GM23338 (cell line): ENCODE measurements at regions not wholly inside any gene's neighbourhood (a gene's known extent, or its start where the extent isn't known, plus 50 kb on each side); places are given as distances from the start of the nearest gene placed in this dataset.

Source experiments
- ATAC-seq: fragments of 200-7000 bp; cut with Tn5 transposase; 3 replicates; pipeline ENCODE4 v1.9.1; 2020
- DNase-seq: peaks from one replicate; pipeline ENCODE4 v3.0.0-alpha.2; 2015; ENCODE audit warnings: low spot score
- H2AFZ ChIP-seq: fragments of 200-600 bp; sonication (generic); 2 replicates; pipeline ENCODE4 v1.8.0; 2016; ENCODE audit warnings: antibody characterized with exemption, mild to moderate bottlenecking, moderate library complexity
- H3F3A ChIP-seq: fragments of 200-600 bp; sonication (generic); replicated peaks from 2 replicates; pipeline ENCODE4 v1.8.0; 2017; ENCODE audit warnings: antibody characterized with exemption, mixed run types, low read depth
- H3K27ac ChIP-seq: fragments of 200-600 bp; sonication (generic); 2 replicates; pipeline ENCODE4 v1.6.1; 2016; ENCODE audit warnings: low read depth
- H3K27me3 ChIP-seq: fragments of 200-600 bp; sonication (generic); 2 replicates; pipeline ENCODE4 v1.8.0; 2016; ENCODE audit warnings: mild to moderate bottlenecking, mixed run types, moderate library complexity; ENCODE audit not compliant: insufficient read depth
- H3K36me3 ChIP-seq: fragments of 200-600 bp; sonication (generic); 2 replicates; pipeline ENCODE4 v1.8.0; 2016; ENCODE audit warnings: mild to moderate bottlenecking; ENCODE audit not compliant: insufficient read depth
- H3K4me1 ChIP-seq: fragments of 200-600 bp; sonication (generic); 2 replicates; pipeline ENCODE4 v1.8.0; 2016; ENCODE audit warnings: mild to moderate bottlenecking, moderate library complexity; ENCODE audit not compliant: insufficient read depth
- H3K4me2 ChIP-seq: fragments of 200-600 bp; sonication (generic); 2 replicates; pipeline ENCODE4 v1.7.1; 2017; ENCODE audit warnings: mixed run types
- H3K4me3 ChIP-seq: fragments of 200-600 bp; sonication (generic); 2 replicates; pipeline ENCODE4 v1.6.1; 2016; ENCODE audit warnings: mixed run types
- H3K79me2 ChIP-seq: fragments of 200-600 bp; sonication (generic); replicated peaks from 2 replicates; pipeline ENCODE4 v1.8.0; 2017; ENCODE audit warnings: mild to moderate bottlenecking; ENCODE audit not compliant: insufficient read depth
- H3K9me2 ChIP-seq: fragments of 200-600 bp; sonication (generic); 2 replicates; pipeline ENCODE4 v1.8.0; 2017; ENCODE audit not compliant: insufficient read depth
- H4K20me1 ChIP-seq: fragments of 200-600 bp; sonication (generic); replicated peaks from 2 replicates; pipeline ENCODE4 v1.8.0; 2017; ENCODE audit warnings: mild to moderate bottlenecking; ENCODE audit not compliant: insufficient read depth
- H3K27ac Mint-ChIP-seq: 2 replicates; pipeline ENCODE4 v1.8.0; 2020; ENCODE audit warnings: inconsistent platforms, mild to moderate bottlenecking, moderate library complexity, mixed read lengths
- H3K27me3 Mint-ChIP-seq: 3 replicates; pipeline ENCODE4 v1.8.0; 2022; ENCODE audit warnings: low read depth, mild to moderate bottlenecking, moderate library complexity, mixed read lengths, inconsistent platforms; ENCODE audit not compliant: insufficient read depth, poor library complexity
- H3K36me3 Mint-ChIP-seq: 3 replicates; pipeline ENCODE4 v1.8.0; 2021; ENCODE audit warnings: low read depth, mild to moderate bottlenecking, inconsistent platforms, moderate library complexity, mixed read lengths
- H3K4me1 Mint-ChIP-seq: 3 replicates; pipeline ENCODE4 v1.8.0; 2020; ENCODE audit warnings: mild to moderate bottlenecking, inconsistent platforms, mixed read lengths
- H3K4me3 Mint-ChIP-seq: 3 replicates; pipeline ENCODE4 v1.8.0; 2021; ENCODE audit warnings: moderate library complexity, mild to moderate bottlenecking, inconsistent platforms, mixed read lengths
- H3K9me3 Mint-ChIP-seq: 3 replicates; pipeline ENCODE4 v1.8.0; 2020; ENCODE audit warnings: moderate library complexity, mild to moderate bottlenecking, inconsistent platforms, mixed read lengths
- CREB1 ChIP-seq: fragments of 250-450 bp; sonication (Bioruptor Pico); IDR thresholded peaks from 2 replicates; pipeline ENCODE4 v1.5.0; 2020; ENCODE audit warnings: low read depth, mild to moderate bottlenecking, moderate library complexity
- CTCF ChIP-seq, 2 experiments: fragments of 200-600 bp in 1 of 2; sonication (generic) in 1 of 2; conservative IDR thresholded peaks; 2 replicates each; pipeline versions ENCODE4 v1.5.1 to v1.6.1; 2016 to 2017; ENCODE audit warnings: antibody characterized with exemption in 2 of 2, low read depth in 2 of 2, mild to moderate bottlenecking in 2 of 2, moderate library complexity in 1 of 2
- ETS1 ChIP-seq: IDR thresholded peaks from 2 replicates; pipeline ENCODE4 v1.6.1; 2016; ENCODE audit warnings: antibody characterized with exemption
- EZH2 ChIP-seq: fragments of 200-600 bp; sonication (generic); IDR thresholded peaks from one replicate; pipeline ENCODE4 v1.8.0; 2017; ENCODE audit warnings: antibody characterized with exemption, mild to moderate bottlenecking, low read depth; ENCODE audit not compliant: unreplicated experiment
- EZH2phosphoT487 ChIP-seq: fragments of 200-600 bp; sonication (generic); IDR thresholded peaks from one replicate; pipeline ENCODE4 v1.8.1; 2018; ENCODE audit warnings: antibody characterized with exemption; ENCODE audit not compliant: unreplicated experiment
- JUNB ChIP-seq: IDR thresholded peaks from one replicate; pipeline ENCODE4 v1.6.1; 2016; ENCODE audit warnings: antibody characterized with exemption; ENCODE audit not compliant: unreplicated experiment
- NANOG ChIP-seq: IDR thresholded peaks from 2 replicates; pipeline ENCODE4 v1.6.1; 2016; ENCODE audit warnings: antibody characterized with exemption, borderline replicate concordance
- POLR2AphosphoS5 ChIP-seq: IDR thresholded peaks from 2 replicates; pipeline ENCODE4 v1.6.1; 2016; ENCODE audit warnings: antibody characterized with exemption, low read depth
- REST ChIP-seq: IDR thresholded peaks from one replicate; pipeline ENCODE4 v1.6.1; 2018; ENCODE audit warnings: antibody characterized with exemption; ENCODE audit not compliant: unreplicated experiment
- STAT1 ChIP-seq: IDR thresholded peaks from one replicate; pipeline ENCODE4 v1.6.1; 2016; ENCODE audit warnings: antibody characterized with exemption; ENCODE audit not compliant: unreplicated experiment
- ZNF114 ChIP-seq: fragments of 250-450 bp; sonication (Bioruptor Pico); IDR thresholded peaks from 2 replicates; pipeline ENCODE4 v1.5.0; 2020; ENCODE audit warnings: mild to moderate bottlenecking, moderate library complexity
- ZNF331 ChIP-seq: fragments of 250-450 bp; sonication (Bioruptor Pico); IDR thresholded peaks from 2 replicates; pipeline ENCODE4 v1.5.0; 2020; ENCODE audit warnings: low read depth, mild to moderate bottlenecking, moderate library complexity
- ZNF462 ChIP-seq: fragments of 250-450 bp; sonication (Bioruptor Pico); IDR thresholded peaks from 2 replicates; pipeline ENCODE4 v1.5.0; 2020; ENCODE audit warnings: mild to moderate bottlenecking, moderate library complexity

- H3K4me3 Mint-ChIP-seq: no peak overlapping the region
- Histone ChIP-seq H3K9me2 (no peaks in the 10 kb centered on the region), H3K4me1 (no peaks in the 10 kb centered on the region), H3K4me3 (no peak overlapping the region), H3K36me3 (no peaks in the 10 kb centered on the region), H3K27me3 (no peaks in the 10 kb centered on the region), H3F3A (no peaks in the 10 kb centered on the region), H3K4me2 (no peak overlapping the region), H2AFZ (no peak overlapping the region), H3K79me2 (no peaks in the 10 kb centered on the region), H4K20me1 (no peaks in the 10 kb centered on the region), H3K27ac (no peak overlapping the region)
- TF ChIP-seq CREB1 (no peak), NANOG (no peak), ZNF462 (CRISPR knock-in tag) (no peak), STAT1 (no peak), JUNB (no peak), REST (no peak), EZH2 (no peak), ZNF114 (CRISPR knock-in tag) (no peak), POLR2AphosphoS5 (no peak), CTCF (conservative IDR thresholded peaks at IDR 0.05; ENCODE audit: low read depth in 2 of 2) (no peak), ZNF331 (no peak), ETS1 (no peak), EZH2phosphoT487 (no peak)
- DNase-seq: no peak
- H3K36me3 Mint-ChIP-seq: no peaks in the 10 kb centered on the region
- no peaks in the 10 kb centered on the region for H3K4me1 Mint-ChIP-seq
- no peak for ATAC-seq
- no peaks in the 10 kb centered on the region for H3K9me3 Mint-ChIP-seq
- H3K27ac Mint-ChIP-seq: no peak overlapping the region
- H3K27me3 Mint-ChIP-seq: no peaks in the 10 kb centered on the region
These were observed 71.8 kb upstream of the ALG13 start for GRCh38 chrX:111609206-111609605.
